Gastrocnemius medialis (tissue), 4 donors: ENCODE measurements at regions not wholly inside any gene's neighbourhood (a gene's known extent, or its start where the extent isn't known, plus 50 kb on each side); places are given as distances from the start of the nearest gene placed in this dataset.

Experiments
- ATAC-seq, 2 donors: fragments of 150-250 bp; one replicate each; pipeline ENCODE4 v1.9.1; 2016
- DNase-seq, 2 donors: peaks; one replicate each; pipeline ENCODE4 v3.0.0-alpha.2; 2019
- H3K27ac ChIP-seq, 4 donors: fragments of 200-600 bp; sonication (generic); 1 replicate in 1 of 4; 2 replicates in 3 of 4; pipeline ENCODE4 v1.5.1; 2016 to 2018; ENCODE audit warnings: mild to moderate bottlenecking in 2 of 4, moderate library complexity in 1 of 4
- H3K27me3 ChIP-seq, 3 donors: fragments of 200-600 bp; sonication (generic) in 2 of 3; 1 replicate in 1 of 3; 2 replicates in 2 of 3; pipeline versions ENCODE4 v1.5.1 to v1.6.0; 2016 to 2019; ENCODE audit warnings: mild to moderate bottlenecking in 1 of 3, moderate library complexity in 1 of 3
- H3K36me3 ChIP-seq, 2 donors: fragments of 200-600 bp; sonication (generic) in 1 of 2; one replicate each; pipeline ENCODE4 v1.5.1; 2017 to 2018
- H3K4me1 ChIP-seq, 2 donors: fragments of 200-600 bp; sonication (generic) in 1 of 2; one replicate each; pipeline ENCODE4 v1.5.1; 2016 to 2017; ENCODE audit warnings: mild to moderate bottlenecking in 2 of 2
- H3K4me3 ChIP-seq, 4 donors: fragments of 200-600 bp; sonication (generic) in 3 of 4; 1 replicate in 1 of 4; 2 replicates in 3 of 4; pipeline ENCODE4 v1.5.1; 2016 to 2019; ENCODE audit warnings: mild to moderate bottlenecking in 2 of 4
- H3K9me3 ChIP-seq, 3 donors: fragments of 200-600 bp; sonication (generic) in 2 of 3; 1 replicate in 1 of 3; 2 replicates in 2 of 3; pipeline ENCODE4 v1.5.1; 2016 to 2019
- POLR2A ChIP-seq, 2 donors: fragments of 450-650 bp; IDR thresholded peaks; one replicate each; pipeline ENCODE4 v1.6.1; 2017; ENCODE audit warnings: antibody characterized with exemption in 2 of 2, mild to moderate bottlenecking in 2 of 2, moderate library complexity in 2 of 2
- in situ Hi-C, 4 donors: fragments of 200-750 bp; cut with MboI; loops; one replicate each; pipeline versions ENCODE4 v1.15.0 to v1.8.0; 2017; ENCODE audit warnings: low sequenced_read_pairs in 4 of 4
- intact Hi-C: fragments of 100-400 bp; cut with DNase I; formaldehyde crosslinking; loops from one replicate; pipeline ENCODE4 v1.15.1; 2023; ENCODE audit warnings: low total_unique reads
- TF ChIP-seq, protein P1 (sequence below), 5 experiments: fragments of 450-650 bp in 3 of 5; fragments of 200-600 bp in 2 of 5; sonication (generic) in 2 of 5; IDR thresholded peaks in 4 of 5; conservative IDR thresholded peaks in 1 of 5; 1 replicate in 4 of 5; 2 replicates in 1 of 5; pipeline ENCODE4 v1.5.1; 2016 to 2019; ENCODE audit warnings: antibody characterized with exemption in 5 of 5, mild to moderate bottlenecking in 3 of 5, moderate library complexity in 3 of 5

DNA sequence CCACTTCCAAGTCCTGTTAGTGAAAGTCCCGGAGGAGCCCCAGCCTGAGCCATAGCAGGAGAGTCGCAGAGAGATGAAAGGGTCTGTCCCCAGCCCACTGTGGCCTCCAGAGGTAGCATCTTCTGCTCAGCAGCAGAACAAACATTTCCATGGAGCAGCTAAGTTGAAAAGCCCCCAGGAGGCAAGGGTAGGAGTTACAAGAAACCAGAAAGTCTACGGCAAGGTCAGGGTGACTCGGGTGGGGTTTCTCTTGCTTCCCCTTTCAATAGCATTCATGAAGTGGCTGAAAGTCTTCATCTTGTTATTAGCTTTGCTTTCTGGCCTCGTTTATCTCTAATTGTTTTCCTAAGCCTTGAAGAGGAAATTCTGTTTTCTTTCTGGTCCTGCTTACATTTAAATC, 151.2 kb upstream of the DIO3 start:
- no peaks in the 10 kb centered on the region for H3K4me1 ChIP-seq
- no peaks in the 10 kb centered on the region for H3K36me3 ChIP-seq
- H3K4me3 ChIP-seq, result no peak overlapping the region
- H3K27ac ChIP-seq, result no peak overlapping the region
- no peaks in the 10 kb centered on the region for H3K9me3 ChIP-seq
- H3K27me3 ChIP-seq, result peaks cover 0 to 2% (median 0%) of the 10 kb centered on the region in 3 donors
- no peak for ATAC-seq
- in situ Hi-C loops (no loop called here), intact Hi-C loops (no loop called here)
- no peak for TF ChIP-seq POLR2A (IDR thresholded peaks at IDR 0.05)
- TF ChIP-seq, protein P1, sequence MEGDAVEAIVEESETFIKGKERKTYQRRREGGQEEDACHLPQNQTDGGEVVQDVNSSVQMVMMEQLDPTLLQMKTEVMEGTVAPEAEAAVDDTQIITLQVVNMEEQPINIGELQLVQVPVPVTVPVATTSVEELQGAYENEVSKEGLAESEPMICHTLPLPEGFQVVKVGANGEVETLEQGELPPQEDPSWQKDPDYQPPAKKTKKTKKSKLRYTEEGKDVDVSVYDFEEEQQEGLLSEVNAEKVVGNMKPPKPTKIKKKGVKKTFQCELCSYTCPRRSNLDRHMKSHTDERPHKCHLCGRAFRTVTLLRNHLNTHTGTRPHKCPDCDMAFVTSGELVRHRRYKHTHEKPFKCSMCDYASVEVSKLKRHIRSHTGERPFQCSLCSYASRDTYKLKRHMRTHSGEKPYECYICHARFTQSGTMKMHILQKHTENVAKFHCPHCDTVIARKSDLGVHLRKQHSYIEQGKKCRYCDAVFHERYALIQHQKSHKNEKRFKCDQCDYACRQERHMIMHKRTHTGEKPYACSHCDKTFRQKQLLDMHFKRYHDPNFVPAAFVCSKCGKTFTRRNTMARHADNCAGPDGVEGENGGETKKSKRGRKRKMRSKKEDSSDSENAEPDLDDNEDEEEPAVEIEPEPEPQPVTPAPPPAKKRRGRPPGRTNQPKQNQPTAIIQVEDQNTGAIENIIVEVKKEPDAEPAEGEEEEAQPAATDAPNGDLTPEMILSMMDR (IDR thresholded peaks at IDR 0.05 in 4 of 5, conservative IDR thresholded peaks at IDR 0.05 in 1 of 5), result no peak
- DNase-seq, result no peak

DNA sequence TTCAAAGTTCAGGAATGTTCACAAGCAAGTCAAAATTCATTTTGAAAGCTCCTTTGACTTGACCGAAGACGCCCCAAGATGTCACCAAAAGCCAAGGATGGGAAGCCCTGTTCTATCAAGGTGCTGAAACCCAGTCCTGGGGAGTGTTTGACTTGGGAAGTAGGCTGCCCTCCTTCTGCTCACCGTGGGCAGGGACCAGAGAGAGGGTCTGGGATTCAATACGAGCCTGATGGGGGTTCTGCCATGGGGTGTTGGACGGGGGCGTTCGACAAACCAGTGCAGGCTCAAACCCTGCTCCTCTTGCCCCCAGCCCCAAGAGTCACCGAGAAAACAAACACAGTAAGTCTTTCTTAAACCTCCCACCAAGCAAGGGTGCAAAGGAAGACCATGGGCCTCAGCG, 150.1 kb upstream of the DIO3 start:
- no peaks in the 10 kb centered on the region for H3K36me3 ChIP-seq
- intact Hi-C loops (no loop called here), in situ Hi-C loops (no loop called here)
- peaks cover 0 to 8% (median 0%) of the 10 kb centered on the region in 3 donors for H3K27me3 ChIP-seq
- H3K9me3 ChIP-seq, result no peaks in the 10 kb centered on the region
- H3K4me3 ChIP-seq, result no peak overlapping the region
- no peak overlapping the region for H3K27ac ChIP-seq
- DNase-seq (no peak), ATAC-seq (no peak)
- no peaks in the 10 kb centered on the region for H3K4me1 ChIP-seq
- TF ChIP-seq, protein P1 (IDR thresholded peaks at IDR 0.05 in 4 of 5, conservative IDR thresholded peaks at IDR 0.05 in 1 of 5), result no peak
- no peak for TF ChIP-seq POLR2A (IDR thresholded peaks at IDR 0.05)

DNA sequence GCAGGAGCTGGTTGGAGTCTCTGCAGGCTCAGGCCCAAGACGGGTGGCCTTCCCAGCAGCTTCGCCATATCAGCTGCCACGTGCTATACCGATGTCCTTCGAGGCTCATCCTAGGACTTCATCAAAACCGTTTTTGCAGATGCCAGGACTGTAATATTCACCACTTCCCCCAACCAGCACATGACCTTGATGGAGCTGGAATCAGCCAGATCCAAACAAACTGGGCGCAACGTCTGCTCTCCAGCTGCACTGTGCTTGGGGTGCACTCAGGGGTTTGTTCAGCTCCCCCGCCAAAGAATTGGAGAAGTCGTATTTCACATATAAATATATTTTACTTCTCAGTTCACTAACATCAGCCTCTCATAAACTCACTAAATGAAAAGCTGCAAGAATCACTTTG, 149.5 kb upstream of the DIO3 start:
- H3K36me3 ChIP-seq, result no peaks in the 10 kb centered on the region
- TF ChIP-seq, protein P1 (IDR thresholded peaks at IDR 0.05 in 4 of 5, conservative IDR thresholded peaks at IDR 0.05 in 1 of 5), result no peak
- no peak for TF ChIP-seq POLR2A (IDR thresholded peaks at IDR 0.05)
- no peaks in the 10 kb centered on the region for H3K9me3 ChIP-seq
- ATAC-seq, result no peak
- H3K27me3 ChIP-seq, result peaks cover 0 to 9% (median 0%) of the 10 kb centered on the region in 3 donors
- no peak overlapping the region for H3K27ac ChIP-seq
- intact Hi-C loops, result no loop called here
- in situ Hi-C loops, result no loop called here
- no peaks in the 10 kb centered on the region for H3K4me1 ChIP-seq
- no peak for DNase-seq
- H3K4me3 ChIP-seq, result no peak overlapping the region

DNA sequence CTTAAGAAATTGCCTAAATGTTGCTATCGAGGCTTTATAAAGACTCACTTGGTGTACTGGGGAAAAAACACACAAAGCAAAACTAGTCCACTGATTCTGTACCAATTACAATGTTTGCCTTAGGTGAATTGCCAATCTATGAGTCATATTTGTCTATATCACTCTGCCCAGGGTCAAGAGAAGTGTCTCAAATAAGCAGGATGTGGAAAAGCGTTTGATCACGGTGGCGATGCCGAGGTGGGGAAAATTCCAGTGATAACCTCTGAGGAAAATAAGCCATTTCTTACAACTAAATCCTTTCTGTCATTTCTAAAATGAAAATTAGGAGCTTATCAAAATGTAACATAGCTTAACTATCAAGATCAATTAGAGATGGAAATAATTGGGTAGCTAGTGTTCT, 148.6 kb upstream of the DIO3 start:
- in situ Hi-C loops (no loop called here), intact Hi-C loops (no loop called here)
- H3K9me3 ChIP-seq, result no peaks in the 10 kb centered on the region
- no peak for ATAC-seq
- H3K27me3 ChIP-seq, result peaks cover 0 to 9% (median 0%) of the 10 kb centered on the region in 3 donors
- no peak for DNase-seq
- TF ChIP-seq, protein P1 (IDR thresholded peaks at IDR 0.05 in 4 of 5, conservative IDR thresholded peaks at IDR 0.05 in 1 of 5), result no peak
- TF ChIP-seq POLR2A (IDR thresholded peaks at IDR 0.05), result no peak
- H3K36me3 ChIP-seq, result no peaks in the 10 kb centered on the region
- H3K27ac ChIP-seq, result no peak overlapping the region
- no peak overlapping the region for H3K4me3 ChIP-seq
- H3K4me1 ChIP-seq, result no peaks in the 10 kb centered on the region

DNA sequence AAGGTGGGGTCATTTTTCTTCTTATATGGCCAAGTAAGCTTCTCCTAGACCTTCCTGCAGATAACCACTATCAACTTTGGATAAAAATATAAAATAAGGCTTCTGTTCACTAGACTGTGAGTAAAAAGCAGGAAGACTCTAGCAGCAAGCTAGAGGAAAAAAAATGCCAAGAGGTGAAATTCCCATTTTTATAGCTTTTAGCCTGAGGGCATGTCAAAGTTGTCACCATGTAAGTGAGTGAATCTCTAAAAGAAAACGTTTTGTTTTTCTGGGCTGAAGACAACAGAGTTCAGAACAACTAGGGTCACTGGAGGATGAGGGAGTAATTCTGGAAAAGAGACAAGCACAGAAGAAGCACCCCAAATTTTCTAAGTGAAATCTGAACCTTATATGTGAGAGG, 143.9 kb upstream of the DIO3 start:
- no peak for DNase-seq
- Histone ChIP-seq H3K9me3 (peaks cover 0 to 4% (median 0%) of the 10 kb centered on the region in 3 donors), H3K27ac (no peak overlapping the region), H3K36me3 (no peaks in the 10 kb centered on the region), H3K4me3 (no peak overlapping the region), H3K4me1 (no peaks in the 10 kb centered on the region), H3K27me3 (peaks cover 0 to 9% (median 0%) of the 10 kb centered on the region in 3 donors)
- TF ChIP-seq POLR2A (IDR thresholded peaks at IDR 0.05), result no peak
- TF ChIP-seq, protein P1 (IDR thresholded peaks at IDR 0.05 in 4 of 5, conservative IDR thresholded peaks at IDR 0.05 in 1 of 5), result no peak
- in situ Hi-C loops, result no loop called here
- ATAC-seq, result no peak
- intact Hi-C loops, result no loop called here
